ENCODE measurements at regions not wholly inside any gene's neighbourhood (a gene's known extent, or its start where the extent isn't known, plus 50 kb on each side); places are given as distances from the start of the nearest gene placed in this dataset.

DNA sequence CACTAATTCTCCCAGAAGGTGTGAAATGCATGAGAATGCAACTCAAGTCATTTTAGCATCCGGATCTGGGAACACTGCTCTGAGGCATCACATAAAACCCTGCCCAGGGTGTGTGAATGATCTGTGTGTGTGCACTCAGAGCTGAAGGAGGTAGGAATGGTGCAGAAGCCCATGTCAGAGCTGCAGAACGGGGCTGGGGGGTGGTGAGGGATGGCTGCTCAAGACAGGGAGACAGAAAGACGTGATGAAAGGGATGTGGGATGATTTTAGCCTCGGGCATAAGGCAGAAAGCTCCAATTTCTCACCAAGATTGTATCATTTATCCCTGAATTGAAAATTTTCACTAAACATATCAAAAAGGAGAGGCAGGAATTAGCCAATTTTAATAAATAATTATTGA is 369.1 kb downstream of the EIPR1 start:
- TF ChIP-seq, protein P1, sequence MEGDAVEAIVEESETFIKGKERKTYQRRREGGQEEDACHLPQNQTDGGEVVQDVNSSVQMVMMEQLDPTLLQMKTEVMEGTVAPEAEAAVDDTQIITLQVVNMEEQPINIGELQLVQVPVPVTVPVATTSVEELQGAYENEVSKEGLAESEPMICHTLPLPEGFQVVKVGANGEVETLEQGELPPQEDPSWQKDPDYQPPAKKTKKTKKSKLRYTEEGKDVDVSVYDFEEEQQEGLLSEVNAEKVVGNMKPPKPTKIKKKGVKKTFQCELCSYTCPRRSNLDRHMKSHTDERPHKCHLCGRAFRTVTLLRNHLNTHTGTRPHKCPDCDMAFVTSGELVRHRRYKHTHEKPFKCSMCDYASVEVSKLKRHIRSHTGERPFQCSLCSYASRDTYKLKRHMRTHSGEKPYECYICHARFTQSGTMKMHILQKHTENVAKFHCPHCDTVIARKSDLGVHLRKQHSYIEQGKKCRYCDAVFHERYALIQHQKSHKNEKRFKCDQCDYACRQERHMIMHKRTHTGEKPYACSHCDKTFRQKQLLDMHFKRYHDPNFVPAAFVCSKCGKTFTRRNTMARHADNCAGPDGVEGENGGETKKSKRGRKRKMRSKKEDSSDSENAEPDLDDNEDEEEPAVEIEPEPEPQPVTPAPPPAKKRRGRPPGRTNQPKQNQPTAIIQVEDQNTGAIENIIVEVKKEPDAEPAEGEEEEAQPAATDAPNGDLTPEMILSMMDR (IDR thresholded peaks at IDR 0.05; ENCODE audit: low read length) = no peak
- TF ChIP-seq EZH2phosphoT487 (IDR thresholded peaks at IDR 0.05; ENCODE audit: low read length) (no peak), EZH2 (optimal IDR thresholded peaks at IDR 0.05; ENCODE audit: low read depth, low read length) (no peak)

Data from MM.1S (cell line).